GM23248 (cell line): ENCODE measurements at regions not wholly inside any gene's neighbourhood (a gene's known extent, or its start where the extent isn't known, plus 50 kb on each side); places are given as distances from the start of the nearest gene placed in this dataset.

Experiments
- DNase-seq: peaks from one replicate; pipeline ENCODE4 v3.0.0-alpha.2; 2015
- H2AFZ ChIP-seq: fragments of 200-600 bp; sonication (generic); 2 replicates; pipeline ENCODE4 v1.6.1; 2016; ENCODE audit warnings: antibody characterized with exemption
- H3F3A ChIP-seq: fragments of 200-600 bp; sonication (generic); 2 replicates; pipeline ENCODE4 v1.6.1; 2016; ENCODE audit warnings: mild to moderate bottlenecking, antibody characterized with exemption, mixed run types; ENCODE audit not compliant: insufficient read depth
- H3K27ac ChIP-seq: fragments of 200-600 bp; sonication (generic); 2 replicates; pipeline ENCODE4 v1.5.1; 2016; ENCODE audit warnings: mild to moderate bottlenecking
- H3K27me3 ChIP-seq: fragments of 200-600 bp; sonication (generic); replicated peaks from 2 replicates; pipeline ENCODE4 v1.6.1; 2016; ENCODE audit warnings: mild to moderate bottlenecking; ENCODE audit not compliant: insufficient read depth
- H3K36me3 ChIP-seq: fragments of 200-600 bp; sonication (generic); 2 replicates; pipeline ENCODE4 v1.6.1; 2016; ENCODE audit warnings: low read depth, mild to moderate bottlenecking
- H3K4me1 ChIP-seq: fragments of 200-600 bp; sonication (generic); 2 replicates; pipeline ENCODE4 v1.6.1; 2016; ENCODE audit warnings: mild to moderate bottlenecking; ENCODE audit not compliant: insufficient read depth
- H3K4me2 ChIP-seq: fragments of 200-600 bp; sonication (generic); one replicate; pipeline ENCODE4 v1.6.1; 2016; ENCODE audit warnings: mild to moderate bottlenecking; ENCODE audit not compliant: unreplicated experiment
- H3K4me3 ChIP-seq: fragments of 200-600 bp; sonication (generic); 2 replicates; pipeline ENCODE4 v1.5.1; 2016; ENCODE audit warnings: mild to moderate bottlenecking
- H3K79me2 ChIP-seq: fragments of 200-600 bp; sonication (generic); 2 replicates; pipeline ENCODE4 v1.6.1; 2016; ENCODE audit warnings: mild to moderate bottlenecking; ENCODE audit not compliant: insufficient read depth
- H3K9ac ChIP-seq: fragments of 200-600 bp; sonication (generic); 2 replicates; pipeline ENCODE4 v1.6.1; 2016; ENCODE audit warnings: mild to moderate bottlenecking
- H3K9me2 ChIP-seq: fragments of 200-600 bp; sonication (generic); 2 replicates; pipeline ENCODE4 v1.6.1; 2016; ENCODE audit warnings: mixed run types, mild to moderate bottlenecking, moderate library complexity; ENCODE audit not compliant: insufficient read depth
- H3K9me3 ChIP-seq: fragments of 200-600 bp; sonication (generic); one replicate; pipeline ENCODE4 v1.6.1; 2017; ENCODE audit warnings: low read depth
- H4K20me1 ChIP-seq: fragments of 200-600 bp; sonication (generic); 2 replicates; pipeline ENCODE4 v1.6.0; 2016; ENCODE audit not compliant: insufficient read depth
- EZH2 ChIP-seq: fragments of 200-600 bp; sonication (generic); IDR thresholded peaks from 2 replicates; pipeline ENCODE4 v1.6.1; 2018; ENCODE audit warnings: antibody characterized with exemption, mild to moderate bottlenecking; ENCODE audit not compliant: insufficient read depth, poor library complexity, severe bottlenecking
- EZH2phosphoT487 ChIP-seq: fragments of 200-600 bp; sonication (generic); IDR thresholded peaks from 2 replicates; pipeline ENCODE4 v1.6.1; 2018; ENCODE audit warnings: antibody characterized with exemption, moderate library complexity, mild to moderate bottlenecking, low read depth; ENCODE audit not compliant: insufficient read depth
- WGBS, 2 experiments: methylation state at CpG; one replicate each; pipeline ENCODE4 v1.1.6; 2015 to 2017; ENCODE audit warnings: low lambda C conversion rate in 2 of 2, low coverage in 1 of 2; ENCODE audit errors: missing lambda C conversion rate in 2 of 2; 5-methylcytosine and 5-hydroxymethylcytosine counted together
- in situ Hi-C: fragments of 300-500 bp; cut with MboI; formaldehyde crosslinking; loops from 2 replicates; pipeline ENCODE4 v1.15.0; 2020

GRCh38 chr1:4064150-4064889 is 164.2 kb upstream of the C1orf174 start:
- in situ Hi-C loops, result no loop called here
- H3K9me3 ChIP-seq, result no peaks in the 10 kb centered on the region
- H4K20me1 ChIP-seq, result no peaks in the 10 kb centered on the region
- H3K9me2 ChIP-seq, result no peaks in the 10 kb centered on the region
- H3K79me2 ChIP-seq, result no peaks in the 10 kb centered on the region
- no peaks in the 10 kb centered on the region for H3K4me1 ChIP-seq
- no peaks in the 10 kb centered on the region for H3K36me3 ChIP-seq
- H3K27ac ChIP-seq, result no peak overlapping the region
- TF ChIP-seq EZH2 (no peak), EZH2phosphoT487 (no peak)
- no peak overlapping the region for H3K4me3 ChIP-seq
- no peaks in the 10 kb centered on the region for H3F3A ChIP-seq
- 52 to 64% methylated on average over 5 to 7 of the region's 7 CpGs for WGBS, 2 experiments
- no peak overlapping the region for H3K4me2 ChIP-seq
- no peak for DNase-seq
- H3K9ac ChIP-seq, result no peak overlapping the region
- H3K27me3 ChIP-seq, result no peaks in the 10 kb centered on the region
- H2AFZ ChIP-seq, result no peak overlapping the region

- Histone ChIP-seq H3K27ac (no peak overlapping the region), H3K9ac (no peak overlapping the region), H4K20me1 (no peaks in the 10 kb centered on the region), H3K4me2 (no peak overlapping the region), H2AFZ (no peak overlapping the region), H3F3A (no peaks in the 10 kb centered on the region), H3K36me3 (no peaks in the 10 kb centered on the region), H3K4me3 (no peak overlapping the region), H3K27me3 (no peaks in the 10 kb centered on the region), H3K4me1 (no peaks in the 10 kb centered on the region), H3K79me2 (no peaks in the 10 kb centered on the region), H3K9me3 (no peaks in the 10 kb centered on the region), H3K9me2 (no peaks in the 10 kb centered on the region)
- in situ Hi-C loops, result no loop called here
- no peak for DNase-seq
- TF ChIP-seq EZH2 (no peak), EZH2phosphoT487 (no peak)
- 43 to 100% methylated on average over 1 to 3 of the region's 3 CpGs for WGBS, 2 experiments
These were observed 167.0 kb upstream of the C1orf174 start for GRCh38 chr1:4066860-4067599.

- Histone ChIP-seq H3F3A (no peaks in the 10 kb centered on the region), H3K4me3 (no peak overlapping the region), H4K20me1 (no peaks in the 10 kb centered on the region), H3K79me2 (no peaks in the 10 kb centered on the region), H3K9me2 (no peaks in the 10 kb centered on the region), H3K36me3 (no peaks in the 10 kb centered on the region), H3K4me1 (no peaks in the 10 kb centered on the region), H3K4me2 (no peak overlapping the region), H2AFZ (no peak overlapping the region), H3K27me3 (no peaks in the 10 kb centered on the region), H3K27ac (no peak overlapping the region), H3K9ac (no peak overlapping the region), H3K9me3 (no peaks in the 10 kb centered on the region)
- 40 to 43% methylated on average over 8 of the region's 8 CpGs for WGBS, 2 experiments
- DNase-seq, result no peak
- in situ Hi-C loops, result no loop called here
- TF ChIP-seq EZH2phosphoT487 (no peak), EZH2 (no peak)
These were observed 168.0 kb upstream of the C1orf174 start for GRCh38 chr1:4068076-4068475.

- H3K9me3 ChIP-seq, result no peaks in the 10 kb centered on the region
- H3F3A ChIP-seq, result no peaks in the 10 kb centered on the region
- 3 to 4% methylated on average over 6 of the region's 6 CpGs for WGBS, 2 experiments
- in situ Hi-C loops, result no loop called here
- no peaks in the 10 kb centered on the region for H3K79me2 ChIP-seq
- no peaks in the 10 kb centered on the region for H3K4me1 ChIP-seq
- no peak for DNase-seq
- TF ChIP-seq EZH2phosphoT487, result no peak
- no peak for TF ChIP-seq EZH2
- no peak overlapping the region for H3K4me3 ChIP-seq
- no peak overlapping the region for H2AFZ ChIP-seq
- H3K9ac ChIP-seq, result no peak overlapping the region
- no peaks in the 10 kb centered on the region for H3K27me3 ChIP-seq
- H3K36me3 ChIP-seq, result no peaks in the 10 kb centered on the region
- no peak overlapping the region for H3K27ac ChIP-seq
- no peaks in the 10 kb centered on the region for H4K20me1 ChIP-seq
- no peaks in the 10 kb centered on the region for H3K9me2 ChIP-seq
- H3K4me2 ChIP-seq, result no peak overlapping the region
These were observed 171.6 kb upstream of the C1orf174 start for GRCh38 chr1:4071653-4072052.
